GM21723 (cell line): ENCODE measurements at regions not wholly inside any gene's neighbourhood (a gene's known extent, or its start where the extent isn't known, plus 50 kb on each side); places are given as distances from the start of the nearest gene placed in this dataset.
"Not testable (repeated sequence)": the region's sequence is repeated elsewhere in the genome, so short reads cannot be mapped to it uniquely, and the experiment has no call there.

ENCODE experiments used
- ATAC-seq: cut with Tn5 transposase; IDR thresholded peaks from one replicate; pipeline ENCODE4 v1.9.1; 2021; ENCODE audit warnings: mild to moderate bottlenecking, moderate library complexity; ENCODE audit not compliant: unreplicated experiment

- not testable (repeated sequence) for ATAC-seq
Measured at GRCh38 chr4:67412153-67412712, 133.1 kb downstream of the CENPC start.

DNA sequence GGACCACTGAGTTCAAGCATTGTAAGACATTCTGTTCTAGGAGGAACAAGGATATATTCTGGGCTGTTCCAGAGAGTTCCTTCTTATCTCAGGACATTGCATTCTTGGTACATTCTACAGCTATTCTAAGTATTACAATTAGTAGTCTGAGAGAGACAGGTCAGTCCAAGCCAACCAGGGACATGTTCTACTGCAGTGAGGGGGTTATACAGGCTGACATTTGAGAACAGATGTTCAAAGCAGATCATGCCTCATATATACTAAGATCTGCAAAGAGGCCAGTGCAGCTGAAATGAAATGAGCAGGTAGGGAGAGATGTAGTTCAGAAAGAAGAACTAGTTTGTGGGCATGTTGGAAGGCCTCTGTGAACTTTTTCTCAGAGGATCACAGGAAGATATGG is 142.0 kb downstream of the CENPC start:
- no peak for ATAC-seq

DNA sequence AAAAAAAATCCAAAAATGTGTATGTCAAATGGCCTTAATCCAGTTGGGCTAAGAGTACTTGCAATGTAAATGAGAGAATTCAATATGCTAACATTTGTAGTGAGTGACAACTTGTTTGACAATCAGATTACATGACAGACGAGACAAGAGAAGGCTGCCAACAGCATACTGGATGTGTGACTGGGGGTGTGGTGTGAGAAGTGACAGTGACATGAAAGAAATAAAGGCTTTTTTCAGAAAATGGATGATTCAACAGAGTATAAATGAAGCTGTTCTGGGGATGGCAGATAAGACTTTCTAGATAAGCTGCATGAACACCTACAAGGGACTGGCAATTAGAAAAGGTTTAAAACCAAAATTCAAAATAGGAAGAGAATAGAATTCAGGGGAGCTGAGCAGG is 143.4 kb downstream of the CENPC start:
- ATAC-seq = no peak

- ATAC-seq = no peak
Measured at GRCh38 chr4:67397931-67398330, 147.4 kb downstream of the CENPC start.

GRCh38 chr4:67397031-67397430 is 148.3 kb downstream of the CENPC start:
- ATAC-seq = no peak

DNA sequence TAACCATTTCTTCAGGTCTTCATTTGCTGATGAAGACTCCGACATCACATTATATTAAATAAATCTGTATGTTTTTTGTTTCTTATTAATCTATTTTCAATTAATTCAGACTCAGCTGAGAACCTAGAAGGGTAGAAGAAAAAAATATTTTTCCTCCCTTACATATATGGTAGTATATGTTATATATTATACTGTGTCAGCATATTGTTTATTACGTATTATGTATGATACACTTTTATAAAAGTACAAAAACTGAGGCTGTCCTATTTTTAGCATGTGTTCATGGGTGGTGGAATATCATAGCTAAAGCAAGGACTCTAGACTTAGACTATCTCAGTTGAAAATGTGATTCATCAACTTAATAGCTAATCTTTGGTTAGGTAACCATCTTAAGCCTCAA is 149.3 kb downstream of the CENPC start:
- ATAC-seq = no peak

DNA sequence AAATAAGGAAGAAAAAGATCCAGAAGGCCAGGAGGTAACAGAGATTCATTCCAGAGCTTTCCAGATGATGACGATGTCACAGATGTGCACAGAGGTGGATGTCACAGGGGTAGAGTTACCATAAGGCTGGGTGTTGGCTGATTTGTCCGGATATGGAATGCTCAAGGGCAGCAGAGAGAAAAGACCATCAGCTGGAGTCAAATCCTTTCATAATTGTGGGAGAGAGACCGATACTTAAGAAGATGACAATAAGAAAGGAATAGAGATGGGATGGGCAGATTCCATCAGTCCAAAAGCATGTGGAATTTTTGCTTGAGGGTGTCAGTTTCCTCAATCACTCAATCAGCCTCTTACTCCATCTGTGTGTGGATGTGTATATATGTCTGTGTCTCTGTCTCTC is 150.4 kb downstream of the CENPC start:
- no peak for ATAC-seq

DNA sequence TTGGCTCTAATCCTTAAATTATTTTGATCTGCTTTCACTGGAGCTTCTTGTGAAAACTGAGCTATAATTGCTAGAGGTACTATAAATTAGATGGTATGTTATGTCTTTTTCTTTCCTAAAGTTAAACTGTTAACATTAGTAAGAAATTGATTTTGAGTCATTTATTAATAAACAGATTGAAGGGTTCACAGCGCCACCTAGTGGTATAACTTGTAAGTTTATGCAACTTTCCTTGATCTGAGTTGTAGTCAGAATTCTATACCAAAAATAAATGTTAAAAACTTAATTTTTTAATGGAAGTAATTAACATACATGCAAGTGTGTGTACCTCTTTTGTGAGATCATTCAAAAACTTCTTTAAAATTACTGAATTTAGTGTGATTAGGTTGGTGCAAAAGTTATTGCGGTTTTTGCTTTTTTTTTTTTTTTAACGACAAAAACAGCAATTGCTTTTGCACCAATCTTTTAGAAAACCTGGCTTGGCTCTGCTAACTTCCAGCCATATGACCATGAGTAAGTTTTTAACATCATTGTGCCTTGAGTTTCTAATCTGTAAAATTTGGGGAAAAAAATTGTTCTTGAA is 151.5 kb downstream of the CENPC start:
- no peak for ATAC-seq

GRCh38 chr4:67393007-67393406 is 152.3 kb downstream of the CENPC start:
- no peak for ATAC-seq

DNA sequence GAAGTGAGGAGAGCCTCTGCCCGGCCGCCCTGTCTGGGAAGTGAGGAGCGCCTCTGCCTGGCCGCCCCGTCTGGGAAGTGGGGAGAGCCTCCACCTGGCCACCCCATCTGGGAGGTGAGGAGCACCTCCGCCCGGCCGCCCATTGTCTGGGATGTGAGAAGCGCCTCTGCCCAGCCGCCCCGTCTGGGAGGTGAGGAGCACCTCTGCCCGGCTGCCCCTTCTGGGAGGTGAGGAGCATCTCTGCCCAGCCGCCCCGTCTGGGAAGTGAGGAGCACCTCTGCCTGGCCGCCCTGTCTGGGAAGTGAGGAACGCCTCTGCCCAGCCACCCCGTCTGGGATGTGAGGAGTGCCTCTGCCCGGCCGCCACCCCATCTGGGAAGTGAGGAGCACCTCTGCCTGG is 163.9 kb downstream of the CENPC start:
- not testable (repeated sequence) for ATAC-seq

DNA sequence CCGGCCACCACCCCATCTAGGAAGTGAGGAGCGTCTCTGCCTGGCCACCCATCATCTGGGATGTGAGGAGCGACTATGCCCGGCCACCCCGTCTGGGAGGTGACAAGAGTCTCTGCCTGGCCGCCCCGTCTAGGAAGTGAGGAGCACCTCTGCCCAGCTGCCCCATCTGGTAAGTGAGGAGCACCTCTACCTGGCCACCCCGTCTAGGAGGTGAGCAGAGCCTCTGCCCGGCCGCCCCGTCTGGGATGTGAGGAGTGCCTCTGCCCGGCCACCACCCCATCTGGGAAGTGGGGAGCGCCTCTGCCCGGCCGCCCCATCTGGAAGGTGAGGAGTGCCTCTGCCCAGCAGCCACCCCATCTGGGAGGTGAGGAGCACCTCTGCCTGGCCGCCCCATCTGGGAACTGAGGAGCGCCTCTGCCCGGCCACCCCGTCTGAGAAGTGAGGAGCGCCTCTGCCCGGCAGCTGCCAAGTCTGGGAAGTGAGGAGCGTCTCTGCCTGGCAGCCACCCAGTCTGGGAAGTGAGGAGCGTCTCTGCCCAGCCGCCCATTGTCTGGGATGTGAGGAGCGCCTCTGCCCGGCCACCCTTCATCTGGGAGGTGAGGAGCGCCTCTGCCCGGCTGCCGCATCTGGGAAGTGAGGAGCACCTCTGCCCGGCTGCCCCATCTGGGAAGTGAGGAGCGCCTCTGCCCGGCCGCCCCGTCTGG is 164.4 kb downstream of the CENPC start:
- not testable (repeated sequence) for ATAC-seq

DNA sequence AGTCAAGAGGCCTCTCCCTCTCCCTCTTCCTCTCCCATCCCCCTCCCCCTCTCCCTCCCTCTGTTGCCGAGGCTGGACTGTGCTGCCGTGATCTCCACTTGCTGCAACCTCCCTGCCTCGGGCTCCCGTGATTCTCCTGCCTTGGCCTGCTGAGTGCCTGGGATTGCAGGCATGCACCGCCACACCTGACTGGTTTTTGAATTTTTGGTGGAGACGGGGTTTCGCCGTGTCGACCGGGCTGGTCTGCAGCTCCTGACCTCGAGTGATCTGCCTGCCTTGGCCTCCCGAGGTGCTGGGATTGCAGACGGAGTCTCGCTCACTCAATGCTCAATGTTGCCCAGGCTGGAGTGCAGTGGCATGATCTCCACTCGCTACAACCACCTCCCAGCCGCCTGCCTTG is 165.1 kb downstream of the CENPC start:
- ATAC-seq = no peak

DNA sequence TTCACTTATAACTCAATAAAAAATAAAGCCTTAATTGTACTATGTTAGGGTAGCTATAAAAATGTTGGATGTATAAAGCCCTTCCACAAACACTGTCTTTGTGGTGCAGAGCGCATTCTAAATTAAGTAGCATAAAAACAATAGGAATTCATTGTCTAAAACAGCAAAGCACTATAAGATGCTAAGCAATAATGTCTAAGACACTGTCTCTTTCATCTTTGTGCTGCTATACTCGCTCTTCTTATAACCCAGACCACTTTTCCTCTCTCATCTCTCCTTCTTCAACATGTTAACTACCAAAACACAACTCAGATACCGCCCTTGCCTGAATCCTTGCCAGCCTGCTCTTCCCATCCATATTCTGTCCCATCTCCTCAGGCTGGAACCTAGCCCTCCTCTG is 170.0 kb downstream of the CENPC start:
- ATAC-seq = no peak

DNA sequence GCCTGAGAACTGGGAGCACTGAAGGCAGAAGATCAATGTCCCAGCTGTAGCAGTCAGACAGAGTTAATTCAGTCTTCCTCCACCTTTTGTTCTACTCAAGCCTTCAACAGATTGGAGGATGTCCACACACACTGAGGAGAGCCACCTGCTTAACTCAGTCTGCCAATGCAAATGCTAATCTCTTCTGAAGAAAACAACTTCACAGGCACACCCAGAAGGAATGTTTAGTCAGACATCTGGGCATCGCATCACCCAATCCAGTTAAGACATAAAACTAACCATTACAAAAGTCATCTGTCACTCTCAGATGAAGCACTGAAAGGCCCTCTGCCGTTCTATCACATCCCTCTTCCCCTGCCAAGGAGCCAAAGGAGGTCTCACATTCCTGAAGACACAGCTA is 173.7 kb downstream of the CENPC start:
- ATAC-seq = no peak

- no peak for ATAC-seq
Measured at GRCh38 chr4:67366311-67366861, 178.9 kb downstream of the CENPC start.

- ATAC-seq = no peak
Measured at GRCh38 chr4:67365661-67366245, 179.6 kb downstream of the CENPC start.

DNA sequence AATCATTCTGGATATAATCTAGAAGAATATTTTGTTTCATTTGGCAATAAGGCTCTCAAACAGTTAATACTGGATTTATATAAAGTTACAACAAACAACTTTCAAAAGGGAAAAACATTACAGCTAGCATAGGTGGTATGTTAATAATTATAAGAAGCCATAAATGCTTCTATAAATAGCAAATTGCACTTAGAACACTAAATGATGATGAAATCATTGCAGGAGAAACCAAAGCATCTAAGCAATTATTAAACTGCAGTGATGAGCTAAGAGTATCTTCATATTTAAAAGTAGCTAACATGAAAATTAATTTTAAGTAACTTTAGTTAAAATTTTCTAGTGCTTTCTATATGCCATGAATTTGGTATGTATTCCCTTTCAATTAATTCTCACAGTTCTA is 189.5 kb downstream of the CENPC start:
- no peak for ATAC-seq

DNA sequence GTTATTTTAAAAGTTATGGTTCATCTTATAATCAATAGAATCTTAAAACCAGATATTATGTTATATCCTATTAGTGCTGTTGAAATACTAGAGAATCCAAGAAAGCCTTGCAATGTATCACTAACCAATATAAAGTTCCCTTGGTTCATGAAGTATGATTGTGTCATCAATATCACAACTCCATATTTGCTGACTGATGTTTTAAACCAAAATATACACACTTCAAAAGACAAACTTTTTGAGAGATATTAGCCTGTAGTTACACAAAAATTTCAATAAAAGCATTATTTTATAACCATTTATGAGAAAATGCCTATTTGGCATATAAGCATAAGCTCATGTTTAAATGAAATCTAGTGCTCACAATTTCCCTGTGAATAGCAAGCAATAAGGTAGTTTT is 198.6 kb downstream of the CENPC start:
- no peak for ATAC-seq

GRCh38 chr4:67344594-67345380 is 200.5 kb downstream of the CENPC start:
- no peak for ATAC-seq

- ATAC-seq = no peak
Measured at GRCh38 chr4:67343199-67343598, 202.1 kb downstream of the CENPC start.

DNA sequence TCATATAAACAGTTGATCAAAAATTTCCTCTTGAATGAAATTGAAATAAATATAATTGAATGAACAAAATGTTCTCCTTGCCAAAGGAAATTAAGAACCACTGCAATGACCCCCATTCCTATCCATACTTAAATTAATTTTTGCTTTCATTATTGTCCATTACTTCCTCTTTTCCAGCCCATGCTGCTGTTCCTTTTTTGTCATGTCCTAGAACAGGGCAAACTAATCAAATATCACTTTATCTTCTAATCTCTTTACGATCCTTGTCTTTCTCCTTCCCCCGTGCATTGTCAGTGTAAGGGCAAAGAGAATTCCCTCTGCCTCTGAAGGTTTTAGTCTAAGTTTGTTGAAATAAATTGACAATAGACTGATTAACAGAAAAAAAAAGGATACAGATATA is 203.0 kb downstream of the CENPC start:
- ATAC-seq = no peak
